ENCODE measurements at regions not wholly inside any gene's neighbourhood (a gene's known extent, or its start where the extent isn't known, plus 50 kb on each side); places are given as distances from the start of the nearest gene placed in this dataset.

DNA sequence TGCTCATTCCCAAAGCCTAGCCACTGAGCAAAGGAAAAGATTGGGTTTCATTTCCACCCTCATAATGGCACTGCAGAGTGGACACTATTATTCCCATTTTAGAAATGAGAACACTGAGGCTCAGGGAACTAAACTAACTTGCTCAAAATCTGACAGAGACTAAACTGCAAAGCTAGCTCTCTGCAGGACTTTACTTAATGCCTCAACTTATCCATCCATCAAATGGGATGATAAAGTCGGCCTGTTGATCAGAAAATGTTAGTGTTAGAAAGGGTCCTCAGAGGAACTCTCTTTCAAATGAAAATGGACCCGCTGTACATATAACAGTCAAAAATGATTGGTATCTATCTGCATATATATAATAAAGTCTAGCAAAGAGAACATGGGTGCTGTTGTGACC lies 186.8 kb downstream of the QDPR start:
- ATAC-seq, result no peak
- TF ChIP-seq, protein P1, sequence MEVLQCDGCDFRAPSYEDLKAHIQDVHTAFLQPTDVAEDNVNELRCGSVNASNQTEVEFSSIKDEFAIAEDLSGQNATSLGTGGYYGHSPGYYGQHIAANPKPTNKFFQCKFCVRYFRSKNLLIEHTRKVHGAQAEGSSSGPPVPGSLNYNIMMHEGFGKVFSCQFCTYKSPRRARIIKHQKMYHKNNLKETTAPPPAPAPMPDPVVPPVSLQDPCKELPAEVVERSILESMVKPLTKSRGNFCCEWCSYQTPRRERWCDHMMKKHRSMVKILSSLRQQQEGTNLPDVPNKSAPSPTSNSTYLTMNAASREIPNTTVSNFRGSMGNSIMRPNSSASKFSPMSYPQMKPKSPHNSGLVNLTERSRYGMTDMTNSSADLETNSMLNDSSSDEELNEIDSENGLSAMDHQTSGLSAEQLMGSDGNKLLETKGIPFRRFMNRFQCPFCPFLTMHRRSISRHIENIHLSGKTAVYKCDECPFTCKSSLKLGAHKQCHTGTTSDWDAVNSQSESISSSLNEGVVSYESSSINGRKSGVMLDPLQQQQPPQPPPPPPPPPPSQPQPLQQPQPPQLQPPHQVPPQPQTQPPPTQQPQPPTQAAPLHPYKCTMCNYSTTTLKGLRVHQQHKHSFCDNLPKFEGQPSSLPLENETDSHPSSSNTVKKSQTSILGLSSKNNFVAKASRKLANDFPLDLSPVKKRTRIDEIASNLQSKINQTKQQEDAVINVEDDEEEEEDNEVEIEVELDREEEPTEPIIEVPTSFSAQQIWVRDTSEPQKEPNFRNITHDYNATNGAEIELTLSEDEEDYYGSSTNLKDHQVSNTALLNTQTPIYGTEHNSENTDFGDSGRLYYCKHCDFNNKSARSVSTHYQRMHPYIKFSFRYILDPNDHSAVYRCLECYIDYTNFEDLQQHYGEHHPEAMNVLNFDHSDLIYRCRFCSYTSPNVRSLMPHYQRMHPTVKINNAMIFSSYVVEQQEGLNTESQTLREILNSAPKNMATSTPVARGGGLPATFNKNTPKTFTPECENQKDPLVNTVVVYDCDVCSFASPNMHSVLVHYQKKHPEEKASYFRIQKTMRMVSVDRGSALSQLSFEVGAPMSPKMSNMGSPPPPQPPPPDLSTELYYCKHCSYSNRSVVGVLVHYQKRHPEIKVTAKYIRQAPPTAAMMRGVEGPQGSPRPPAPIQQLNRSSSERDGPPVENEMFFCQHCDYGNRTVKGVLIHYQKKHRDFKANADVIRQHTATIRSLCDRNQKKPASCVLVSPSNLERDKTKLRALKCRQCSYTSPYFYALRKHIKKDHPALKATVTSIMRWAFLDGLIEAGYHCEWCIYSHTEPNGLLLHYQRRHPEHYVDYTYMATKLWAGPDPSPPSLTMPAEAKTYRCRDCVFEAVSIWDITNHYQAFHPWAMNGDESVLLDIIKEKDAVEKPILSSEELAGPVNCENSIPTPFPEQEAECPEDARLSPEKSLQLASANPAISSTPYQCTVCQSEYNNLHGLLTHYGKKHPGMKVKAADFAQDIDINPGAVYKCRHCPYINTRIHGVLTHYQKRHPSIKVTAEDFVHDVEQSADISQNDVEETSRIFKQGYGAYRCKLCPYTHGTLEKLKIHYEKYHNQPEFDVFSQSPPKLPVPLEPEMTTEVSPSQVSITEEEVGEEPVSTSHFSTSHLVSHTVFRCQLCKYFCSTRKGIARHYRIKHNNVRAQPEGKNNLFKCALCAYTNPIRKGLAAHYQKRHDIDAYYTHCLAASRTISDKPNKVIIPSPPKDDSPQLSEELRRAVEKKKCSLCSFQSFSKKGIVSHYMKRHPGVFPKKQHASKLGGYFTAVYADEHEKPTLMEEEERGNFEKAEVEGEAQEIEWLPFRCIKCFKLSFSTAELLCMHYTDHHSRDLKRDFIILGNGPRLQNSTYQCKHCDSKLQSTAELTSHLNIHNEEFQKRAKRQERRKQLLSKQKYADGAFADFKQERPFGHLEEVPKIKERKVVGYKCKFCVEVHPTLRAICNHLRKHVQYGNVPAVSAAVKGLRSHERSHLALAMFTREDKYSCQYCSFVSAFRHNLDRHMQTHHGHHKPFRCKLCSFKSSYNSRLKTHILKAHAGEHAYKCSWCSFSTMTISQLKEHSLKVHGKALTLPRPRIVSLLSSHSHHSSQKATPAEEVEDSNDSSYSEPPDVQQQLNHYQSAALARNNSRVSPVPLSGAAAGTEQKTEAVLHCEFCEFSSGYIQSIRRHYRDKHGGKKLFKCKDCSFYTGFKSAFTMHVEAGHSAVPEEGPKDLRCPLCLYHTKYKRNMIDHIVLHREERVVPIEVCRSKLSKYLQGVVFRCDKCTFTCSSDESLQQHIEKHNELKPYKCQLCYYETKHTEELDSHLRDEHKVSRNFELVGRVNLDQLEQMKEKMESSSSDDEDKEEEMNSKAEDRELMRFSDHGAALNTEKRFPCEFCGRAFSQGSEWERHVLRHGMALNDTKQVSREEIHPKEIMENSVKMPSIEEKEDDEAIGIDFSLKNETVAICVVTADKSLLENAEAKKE (CRISPR knock-in tag; IDR thresholded peaks at IDR 0.05), result no peak
- no peak for TF ChIP-seq JUNB (IDR thresholded peaks at IDR 0.05; ENCODE audit: unreplicated experiment)
- TF ChIP-seq ZNF114 (CRISPR knock-in tag; IDR thresholded peaks at IDR 0.05), result no peak

DNA sequence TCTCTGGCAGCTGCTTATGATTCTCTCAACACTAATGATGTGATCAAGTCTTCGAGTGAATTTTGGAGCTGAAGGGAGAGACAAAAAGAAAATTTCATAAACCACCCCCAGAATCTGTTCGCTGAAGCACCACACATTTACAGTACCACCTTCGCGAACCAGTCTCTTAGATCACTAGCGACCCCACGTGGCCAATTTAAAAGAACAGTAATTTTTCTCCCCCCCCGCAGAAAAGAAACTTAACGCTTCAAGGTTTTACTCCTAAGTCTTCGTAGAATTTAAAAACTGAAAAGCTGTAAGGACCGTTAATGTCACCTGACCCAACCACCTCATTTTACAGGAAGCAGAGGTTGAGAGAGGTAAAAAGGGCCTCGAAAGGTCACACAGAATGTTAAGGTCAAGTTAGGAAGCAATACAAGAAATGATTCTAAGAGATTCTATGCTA lies 187.5 kb downstream of the QDPR start:
- no peak overlapping the region for H3K4me3 Mint-ChIP-seq
- ATAC-seq (peak; percentile 67), DNase-seq (ENCODE audit: low spot score) (peak; percentile 81)
- H3K27me3 Mint-ChIP-seq (ENCODE audit: insufficient read depth, low read depth, poor library complexity), result no peaks in the 10 kb centered on the region
- Histone ChIP-seq H3F3A (replicated peaks; ENCODE audit: low read depth) (no peaks in the 10 kb centered on the region), H3K4me2 (no peak overlapping the region), H3K4me3 (no peak overlapping the region), H3K9me2 (ENCODE audit: insufficient read depth) (no peaks in the 10 kb centered on the region), H3K4me1 (ENCODE audit: insufficient read depth) (peaks cover 18% of the 10 kb centered on the region), H3K36me3 (ENCODE audit: insufficient read depth) (no peaks in the 10 kb centered on the region), H4K20me1 (replicated peaks; ENCODE audit: insufficient read depth) (no peaks in the 10 kb centered on the region), H3K27me3 (ENCODE audit: insufficient read depth) (no peaks in the 10 kb centered on the region), H2AFZ (peak overlapping the region; percentile 33; the same call in 1 of the 2 replicates), H3K27ac (ENCODE audit: low read depth) (no peak overlapping the region), H3K79me2 (replicated peaks; ENCODE audit: insufficient read depth) (no peaks in the 10 kb centered on the region)
- H3K36me3 Mint-ChIP-seq (ENCODE audit: low read depth), result no peaks in the 10 kb centered on the region
- H3K9me3 Mint-ChIP-seq, result no peaks in the 10 kb centered on the region
- H3K27ac Mint-ChIP-seq, result no peak overlapping the region
- H3K4me1 Mint-ChIP-seq, result peaks cover 19% of the 10 kb centered on the region; the same call in 2 of the 3 replicates
- TF ChIP-seq, protein P2, sequence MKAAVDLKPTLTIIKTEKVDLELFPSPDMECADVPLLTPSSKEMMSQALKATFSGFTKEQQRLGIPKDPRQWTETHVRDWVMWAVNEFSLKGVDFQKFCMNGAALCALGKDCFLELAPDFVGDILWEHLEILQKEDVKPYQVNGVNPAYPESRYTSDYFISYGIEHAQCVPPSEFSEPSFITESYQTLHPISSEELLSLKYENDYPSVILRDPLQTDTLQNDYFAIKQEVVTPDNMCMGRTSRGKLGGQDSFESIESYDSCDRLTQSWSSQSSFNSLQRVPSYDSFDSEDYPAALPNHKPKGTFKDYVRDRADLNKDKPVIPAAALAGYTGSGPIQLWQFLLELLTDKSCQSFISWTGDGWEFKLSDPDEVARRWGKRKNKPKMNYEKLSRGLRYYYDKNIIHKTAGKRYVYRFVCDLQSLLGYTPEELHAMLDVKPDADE (IDR thresholded peaks at IDR 0.05), result no peak
- TF ChIP-seq, protein P3, sequence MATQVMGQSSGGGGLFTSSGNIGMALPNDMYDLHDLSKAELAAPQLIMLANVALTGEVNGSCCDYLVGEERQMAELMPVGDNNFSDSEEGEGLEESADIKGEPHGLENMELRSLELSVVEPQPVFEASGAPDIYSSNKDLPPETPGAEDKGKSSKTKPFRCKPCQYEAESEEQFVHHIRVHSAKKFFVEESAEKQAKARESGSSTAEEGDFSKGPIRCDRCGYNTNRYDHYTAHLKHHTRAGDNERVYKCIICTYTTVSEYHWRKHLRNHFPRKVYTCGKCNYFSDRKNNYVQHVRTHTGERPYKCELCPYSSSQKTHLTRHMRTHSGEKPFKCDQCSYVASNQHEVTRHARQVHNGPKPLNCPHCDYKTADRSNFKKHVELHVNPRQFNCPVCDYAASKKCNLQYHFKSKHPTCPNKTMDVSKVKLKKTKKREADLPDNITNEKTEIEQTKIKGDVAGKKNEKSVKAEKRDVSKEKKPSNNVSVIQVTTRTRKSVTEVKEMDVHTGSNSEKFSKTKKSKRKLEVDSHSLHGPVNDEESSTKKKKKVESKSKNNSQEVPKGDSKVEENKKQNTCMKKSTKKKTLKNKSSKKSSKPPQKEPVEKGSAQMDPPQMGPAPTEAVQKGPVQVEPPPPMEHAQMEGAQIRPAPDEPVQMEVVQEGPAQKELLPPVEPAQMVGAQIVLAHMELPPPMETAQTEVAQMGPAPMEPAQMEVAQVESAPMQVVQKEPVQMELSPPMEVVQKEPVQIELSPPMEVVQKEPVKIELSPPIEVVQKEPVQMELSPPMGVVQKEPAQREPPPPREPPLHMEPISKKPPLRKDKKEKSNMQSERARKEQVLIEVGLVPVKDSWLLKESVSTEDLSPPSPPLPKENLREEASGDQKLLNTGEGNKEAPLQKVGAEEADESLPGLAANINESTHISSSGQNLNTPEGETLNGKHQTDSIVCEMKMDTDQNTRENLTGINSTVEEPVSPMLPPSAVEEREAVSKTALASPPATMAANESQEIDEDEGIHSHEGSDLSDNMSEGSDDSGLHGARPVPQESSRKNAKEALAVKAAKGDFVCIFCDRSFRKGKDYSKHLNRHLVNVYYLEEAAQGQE (IDR thresholded peaks at IDR 0.05; ENCODE audit: unreplicated experiment), result no peak

More for the DNA sequence above, 186.8 kb downstream of the QDPR start:
- Histone ChIP-seq H3K9me2 (ENCODE audit: insufficient read depth) (no peaks in the 10 kb centered on the region), H3K27ac (ENCODE audit: low read depth) (no peak overlapping the region), H4K20me1 (replicated peaks; ENCODE audit: insufficient read depth) (no peaks in the 10 kb centered on the region), H3K4me3 (no peak overlapping the region), H3F3A (replicated peaks; ENCODE audit: low read depth) (no peaks in the 10 kb centered on the region), H3K36me3 (ENCODE audit: insufficient read depth) (no peaks in the 10 kb centered on the region), H2AFZ (no peak overlapping the region), H3K79me2 (replicated peaks; ENCODE audit: insufficient read depth) (no peaks in the 10 kb centered on the region), H3K27me3 (ENCODE audit: insufficient read depth) (no peaks in the 10 kb centered on the region), H3K4me2 (no peak overlapping the region), H3K4me1 (ENCODE audit: insufficient read depth) (peaks cover 18% of the 10 kb centered on the region)
- no peaks in the 10 kb centered on the region for H3K9me3 Mint-ChIP-seq
- no peaks in the 10 kb centered on the region for H3K27me3 Mint-ChIP-seq (ENCODE audit: insufficient read depth, low read depth, poor library complexity)
- H3K4me3 Mint-ChIP-seq, result no peak overlapping the region
- peaks cover 19% of the 10 kb centered on the region; the same call in 2 of the 3 replicates for H3K4me1 Mint-ChIP-seq
- no peak overlapping the region for H3K27ac Mint-ChIP-seq
- H3K36me3 Mint-ChIP-seq (ENCODE audit: low read depth), result no peaks in the 10 kb centered on the region
- no peak for DNase-seq (ENCODE audit: low spot score)

All from GM23338 (cell line).